ENCODE measurements at regions not wholly inside any gene's neighbourhood (a gene's known extent, or its start where the extent isn't known, plus 50 kb on each side); places are given as distances from the start of the nearest gene placed in this dataset.

DNA sequence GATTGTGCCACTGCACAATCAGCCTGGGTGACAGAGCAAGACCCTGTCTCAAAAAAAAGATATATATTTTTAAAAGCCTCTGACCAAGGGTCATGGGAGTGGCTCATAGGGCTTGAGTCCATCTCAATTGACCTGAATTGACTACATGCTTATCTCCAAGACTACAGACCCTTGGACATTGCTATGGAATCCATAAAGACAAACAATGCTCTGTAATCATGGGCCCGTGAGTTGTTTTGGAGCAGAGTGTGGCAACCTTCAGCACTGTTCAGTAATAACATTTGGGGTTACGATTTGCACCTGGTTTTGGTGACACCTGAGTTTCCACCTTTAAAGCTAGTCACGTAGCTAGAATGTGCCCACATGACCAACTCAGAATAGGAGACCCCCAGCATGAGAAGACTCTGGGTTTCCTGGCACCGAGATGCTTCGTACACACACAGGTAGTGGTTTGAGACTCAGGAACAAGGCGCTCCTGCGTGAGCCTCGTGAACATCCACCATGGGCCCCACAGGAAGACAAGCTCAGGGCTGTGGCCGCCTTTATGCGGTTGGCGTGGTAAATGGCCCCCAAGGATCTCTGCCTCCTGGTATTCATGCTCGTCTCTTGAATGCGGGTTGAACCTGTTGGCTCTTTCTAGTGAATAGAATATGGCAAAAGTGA lies 66.6 kb upstream of the RPH3AL start (continued):
- TF ChIP-seq KAT8 (CRISPR knock-in tag; IDR thresholded peaks at IDR 0.05) (no peak), PPARG (CRISPR knock-in tag; conservative IDR thresholded peaks at IDR 0.05) (no peak), ELF3 (CRISPR knock-in tag; IDR thresholded peaks at IDR 0.05) (no peak), RELA (CRISPR knock-in tag; IDR thresholded peaks at IDR 0.05) (no peak), KAT7 (CRISPR knock-in tag; IDR thresholded peaks at IDR 0.05; ENCODE audit: borderline replicate concordance) (no peak), PAF1 (CRISPR knock-in tag; IDR thresholded peaks at IDR 0.05) (no peak), RORA (CRISPR knock-in tag; IDR thresholded peaks at IDR 0.05) (no peak), ZNF558 (CRISPR knock-in tag; IDR thresholded peaks at IDR 0.05; ENCODE audit: borderline replicate concordance) (no peak), KMT2A (CRISPR knock-in tag; IDR thresholded peaks at IDR 0.05) (no peak), KDM5A (IDR thresholded peaks at IDR 0.05; ENCODE audit: borderline replicate concordance, low read length) (no peak), WIZ (CRISPR knock-in tag; IDR thresholded peaks at IDR 0.05) (0 out of 2 replicates have a peak, but pooled peaks have one; percentile 24), THAP11 (CRISPR knock-in tag; IDR thresholded peaks at IDR 0.05) (no peak), NR2C2 (CRISPR knock-in tag; IDR thresholded peaks at IDR 0.05; ENCODE audit: borderline replicate concordance) (no peak), BHLHE40 (IDR thresholded peaks at IDR 0.05; ENCODE audit: low read length) (peak; percentile 25; the same call in 1 of the 2 replicates), HMG20A (CRISPR knock-in tag; IDR thresholded peaks at IDR 0.05; ENCODE audit: borderline replicate concordance) (no peak), ZFP82 (CRISPR knock-in tag; IDR thresholded peaks at IDR 0.05; ENCODE audit: borderline replicate concordance) (no peak)
- TF ChIP-seq, protein P1, sequence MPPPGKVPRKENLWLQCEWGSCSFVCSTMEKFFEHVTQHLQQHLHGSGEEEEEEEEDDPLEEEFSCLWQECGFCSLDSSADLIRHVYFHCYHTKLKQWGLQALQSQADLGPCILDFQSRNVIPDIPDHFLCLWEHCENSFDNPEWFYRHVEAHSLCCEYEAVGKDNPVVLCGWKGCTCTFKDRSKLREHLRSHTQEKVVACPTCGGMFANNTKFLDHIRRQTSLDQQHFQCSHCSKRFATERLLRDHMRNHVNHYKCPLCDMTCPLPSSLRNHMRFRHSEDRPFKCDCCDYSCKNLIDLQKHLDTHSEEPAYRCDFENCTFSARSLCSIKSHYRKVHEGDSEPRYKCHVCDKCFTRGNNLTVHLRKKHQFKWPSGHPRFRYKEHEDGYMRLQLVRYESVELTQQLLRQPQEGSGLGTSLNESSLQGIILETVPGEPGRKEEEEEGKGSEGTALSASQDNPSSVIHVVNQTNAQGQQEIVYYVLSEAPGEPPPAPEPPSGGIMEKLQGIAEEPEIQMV (CRISPR knock-in tag; IDR thresholded peaks at IDR 0.05; ENCODE audit: low read depth), result no peak
- TF ChIP-seq, protein P2, sequence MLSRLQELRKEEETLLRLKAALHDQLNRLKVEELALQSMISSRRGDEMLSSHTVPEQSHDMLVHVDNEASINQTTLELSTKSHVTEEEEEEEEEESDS (CRISPR knock-in tag; IDR thresholded peaks at IDR 0.05; ENCODE audit: borderline replicate concordance), result no peak
- TF ChIP-seq, protein P3, sequence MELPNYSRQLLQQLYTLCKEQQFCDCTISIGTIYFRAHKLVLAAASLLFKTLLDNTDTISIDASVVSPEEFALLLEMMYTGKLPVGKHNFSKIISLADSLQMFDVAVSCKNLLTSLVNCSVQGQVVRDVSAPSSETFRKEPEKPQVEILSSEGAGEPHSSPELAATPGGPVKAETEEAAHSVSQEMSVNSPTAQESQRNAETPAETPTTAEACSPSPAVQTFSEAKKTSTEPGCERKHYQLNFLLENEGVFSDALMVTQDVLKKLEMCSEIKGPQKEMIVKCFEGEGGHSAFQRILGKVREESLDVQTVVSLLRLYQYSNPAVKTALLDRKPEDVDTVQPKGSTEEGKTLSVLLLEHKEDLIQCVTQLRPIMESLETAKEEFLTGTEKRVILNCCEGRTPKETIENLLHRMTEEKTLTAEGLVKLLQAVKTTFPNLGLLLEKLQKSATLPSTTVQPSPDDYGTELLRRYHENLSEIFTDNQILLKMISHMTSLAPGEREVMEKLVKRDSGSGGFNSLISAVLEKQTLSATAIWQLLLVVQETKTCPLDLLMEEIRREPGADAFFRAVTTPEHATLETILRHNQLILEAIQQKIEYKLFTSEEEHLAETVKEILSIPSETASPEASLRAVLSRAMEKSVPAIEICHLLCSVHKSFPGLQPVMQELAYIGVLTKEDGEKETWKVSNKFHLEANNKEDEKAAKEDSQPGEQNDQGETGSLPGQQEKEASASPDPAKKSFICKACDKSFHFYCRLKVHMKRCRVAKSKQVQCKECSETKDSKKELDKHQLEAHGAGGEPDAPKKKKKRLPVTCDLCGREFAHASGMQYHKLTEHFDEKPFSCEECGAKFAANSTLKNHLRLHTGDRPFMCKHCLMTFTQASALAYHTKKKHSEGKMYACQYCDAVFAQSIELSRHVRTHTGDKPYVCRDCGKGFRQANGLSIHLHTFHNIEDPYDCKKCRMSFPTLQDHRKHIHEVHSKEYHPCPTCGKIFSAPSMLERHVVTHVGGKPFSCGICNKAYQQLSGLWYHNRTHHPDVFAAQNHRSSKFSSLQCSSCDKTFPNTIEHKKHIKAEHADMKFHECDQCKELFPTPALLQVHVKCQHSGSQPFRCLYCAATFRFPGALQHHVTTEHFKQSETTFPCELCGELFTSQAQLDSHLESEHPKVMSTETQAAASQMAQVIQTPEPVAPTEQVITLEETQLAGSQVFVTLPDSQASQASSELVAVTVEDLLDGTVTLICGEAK (IDR thresholded peaks at IDR 0.05), result no peak
- TF ChIP-seq, protein P3 (CRISPR knock-in tag; IDR thresholded peaks at IDR 0.05), result no peak
- TF ChIP-seq, protein P4, sequence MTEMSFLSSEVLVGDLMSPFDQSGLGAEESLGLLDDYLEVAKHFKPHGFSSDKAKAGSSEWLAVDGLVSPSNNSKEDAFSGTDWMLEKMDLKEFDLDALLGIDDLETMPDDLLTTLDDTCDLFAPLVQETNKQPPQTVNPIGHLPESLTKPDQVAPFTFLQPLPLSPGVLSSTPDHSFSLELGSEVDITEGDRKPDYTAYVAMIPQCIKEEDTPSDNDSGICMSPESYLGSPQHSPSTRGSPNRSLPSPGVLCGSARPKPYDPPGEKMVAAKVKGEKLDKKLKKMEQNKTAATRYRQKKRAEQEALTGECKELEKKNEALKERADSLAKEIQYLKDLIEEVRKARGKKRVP (CRISPR knock-in tag; IDR thresholded peaks at IDR 0.05), result no peak

All from HepG2 (cell line).